Liver (tissue), 7 donors: ENCODE measurements at regions not wholly inside any gene's neighbourhood (a gene's known extent, or its start where the extent isn't known, plus 50 kb on each side); places are given as distances from the start of the nearest gene placed in this dataset.

Experiments
- DNase-seq: peaks from one replicate; pipeline ENCODE4 v3.0.0-alpha.2; 2017; ENCODE audit warnings: low spot score
- H3K27ac ChIP-seq, 2 donors: one replicate each; pipeline ENCODE4 v1.7.0; 2013; ENCODE audit warnings: inconsistent platforms in 2 of 2, low read length in 2 of 2, control low read depth in 1 of 2, low read depth in 1 of 2, mild to moderate bottlenecking in 1 of 2
- H3K27me3 ChIP-seq, 4 donors: one replicate each; pipeline versions ENCODE4 v1.6.1 to v1.7.0; 2013; ENCODE audit warnings: low read length in 3 of 4, inconsistent platforms in 1 of 4, mild to moderate bottlenecking in 1 of 4, moderate library complexity in 1 of 4; ENCODE audit not compliant: control insufficient read depth in 4 of 4, insufficient read depth in 4 of 4
- H3K36me3 ChIP-seq, 4 donors: one replicate each; pipeline versions ENCODE4 v1.6.1 to v1.7.0; 2013; ENCODE audit warnings: low read length in 3 of 4, mild to moderate bottlenecking in 3 of 4, low read depth in 1 of 4, moderate library complexity in 1 of 4; ENCODE audit not compliant: control insufficient read depth in 4 of 4, insufficient read depth in 3 of 4
- H3K4me1 ChIP-seq, 4 donors: one replicate each; pipeline versions ENCODE4 v1.6.1 to v1.7.0; 2013; ENCODE audit warnings: low read length in 3 of 4, mild to moderate bottlenecking in 3 of 4, moderate library complexity in 1 of 4; ENCODE audit not compliant: control insufficient read depth in 4 of 4, insufficient read depth in 4 of 4
- H3K4me3 ChIP-seq, 3 donors: one replicate each; pipeline versions ENCODE4 v1.6.1 to v1.7.0; 2013; ENCODE audit warnings: low read length in 3 of 3, control low read depth in 1 of 3, low read depth in 1 of 3, mild to moderate bottlenecking in 1 of 3
- H3K9ac ChIP-seq, 2 donors: one replicate each; pipeline ENCODE4 v1.7.0; 2013; ENCODE audit warnings: low read length in 2 of 2, mild to moderate bottlenecking in 2 of 2, moderate library complexity in 2 of 2, control low read depth in 1 of 2, low read depth in 1 of 2
- H3K9me3 ChIP-seq, 4 donors: one replicate each; pipeline versions ENCODE4 v1.6.1 to v1.7.0; 2013; ENCODE audit warnings: low read length in 3 of 4; ENCODE audit not compliant: control insufficient read depth in 4 of 4
- EGR1 ChIP-seq, 2 donors: IDR thresholded peaks; 2 replicates each; pipeline ENCODE4 v1.6.1; 2016 to 2018; ENCODE audit warnings: antibody characterized with exemption in 2 of 2, low read depth in 2 of 2
- HNF4A ChIP-seq, 2 donors: conservative IDR thresholded peaks; 2 replicates each; pipeline ENCODE4 v1.6.1; 2016; ENCODE audit warnings: antibody characterized with exemption in 2 of 2, mild to moderate bottlenecking in 2 of 2
- HNF4G ChIP-seq: IDR thresholded peaks from 2 replicates; pipeline ENCODE4 v1.6.1; 2016; ENCODE audit warnings: antibody characterized with exemption
- RAD21 ChIP-seq, 2 donors: IDR thresholded peaks; 2 replicates each; pipeline ENCODE4 v1.6.1; 2016; ENCODE audit warnings: antibody characterized with exemption in 2 of 2, mild to moderate bottlenecking in 2 of 2
- RXRA ChIP-seq, 2 donors: IDR thresholded peaks; 2 replicates each; pipeline ENCODE4 v1.6.1; 2017 to 2018; ENCODE audit warnings: antibody characterized with exemption in 2 of 2, mild to moderate bottlenecking in 1 of 2
- TAF1 ChIP-seq: conservative IDR thresholded peaks from 2 replicates; pipeline ENCODE4 v1.6.1; 2016; ENCODE audit warnings: antibody characterized with exemption, mild to moderate bottlenecking
- YY1 ChIP-seq: IDR thresholded peaks from 2 replicates; pipeline ENCODE4 v1.6.1; 2016; ENCODE audit warnings: antibody characterized with exemption, mild to moderate bottlenecking
- WGBS: extraction: QIAGEN DNeasy Blood & Tissue Kit; methylation state at CpG from one replicate; pipeline ENCODE4 v1.1.7; 2013; 5-methylcytosine and 5-hydroxymethylcytosine counted together
- TF ChIP-seq, protein P1 (sequence below): IDR thresholded peaks from 2 replicates; pipeline ENCODE4 v1.6.1; 2016; ENCODE audit warnings: antibody characterized with exemption
- donor health status: healthy.
- donor health status: healthy.
- donor health status: healthy.
- donor health status: healthy.

DNA sequence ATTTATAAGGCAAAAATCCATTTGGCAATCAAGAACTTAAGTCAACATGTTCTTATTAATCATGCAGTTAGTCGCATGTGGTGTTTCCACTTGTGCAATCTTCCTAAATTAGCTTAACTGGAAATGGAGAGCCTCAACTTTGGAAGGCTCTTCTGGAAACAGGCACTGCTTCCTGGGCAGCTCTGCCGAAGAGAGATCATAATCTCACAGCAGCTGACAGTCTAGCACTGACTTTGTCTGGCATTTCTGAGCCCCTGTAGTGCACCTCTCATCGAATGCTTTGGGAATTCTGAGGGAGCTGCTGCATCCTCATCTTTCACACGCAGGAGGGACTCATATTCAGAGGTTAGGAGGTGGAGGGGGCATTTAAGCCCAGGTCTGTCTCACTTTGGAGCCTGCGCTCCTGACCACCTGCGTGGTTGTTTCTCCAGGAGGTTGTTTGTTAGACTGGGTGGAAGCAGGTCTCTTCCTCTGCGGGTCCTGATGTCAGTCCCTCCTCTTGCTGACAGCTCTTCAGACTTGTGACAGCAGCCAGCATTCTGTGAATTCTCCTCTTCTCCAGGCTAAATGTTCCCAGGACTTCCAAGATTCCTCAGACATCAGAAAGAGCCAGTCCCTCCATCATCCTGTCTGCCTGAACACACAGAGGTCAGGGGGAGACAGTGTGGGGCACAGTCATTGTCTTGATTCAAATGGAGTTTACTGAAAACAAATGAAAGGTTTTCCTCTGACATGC lies 100.4 kb upstream of the GJB6 start:
- 62% methylated on average over 7 of the region's 7 CpGs for WGBS
- DNase-seq = no peak

GRCh38 chr13:20331949-20332348 lies 99.8 kb upstream of the GJB6 start:
- Histone ChIP-seq H3K27me3 (no peaks in the 10 kb centered on the region), H3K4me1 (no peaks in the 10 kb centered on the region), H3K9me3 (no peaks in the 10 kb centered on the region), H3K27ac (no peak overlapping the region), H3K36me3 (no peaks in the 10 kb centered on the region), H3K9ac (no peak overlapping the region), H3K4me3 (no peak overlapping the region)
- TF ChIP-seq EGR1 (IDR thresholded peaks at IDR 0.05; ENCODE audit: low read depth in 2 of 2) = no peak
- TF ChIP-seq, protein P1, sequence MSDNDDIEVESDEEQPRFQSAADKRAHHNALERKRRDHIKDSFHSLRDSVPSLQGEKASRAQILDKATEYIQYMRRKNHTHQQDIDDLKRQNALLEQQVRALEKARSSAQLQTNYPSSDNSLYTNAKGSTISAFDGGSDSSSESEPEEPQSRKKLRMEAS = no peak
- TF ChIP-seq YY1 = no peak
- no peak for TF ChIP-seq HNF4A (conservative IDR thresholded peaks at IDR 0.05)
- 82% methylated on average over 7 of the region's 7 CpGs for WGBS
- no peak for DNase-seq

More for the DNA sequence above, 100.4 kb upstream of the GJB6 start:
- no peaks in the 10 kb centered on the region for H3K36me3 ChIP-seq
- H3K9ac ChIP-seq = no peak overlapping the region
- no peaks in the 10 kb centered on the region for H3K9me3 ChIP-seq
- no peak overlapping the region for H3K27ac ChIP-seq
- H3K27me3 ChIP-seq = no peaks in the 10 kb centered on the region
- TF ChIP-seq RXRA (IDR thresholded peaks at IDR 0.05) = no peak
- TF ChIP-seq, protein P1 = no peak
- TF ChIP-seq TAF1 = no peak
- no peak for TF ChIP-seq YY1
- no peaks in the 10 kb centered on the region for H3K4me1 ChIP-seq
- H3K4me3 ChIP-seq = no peak overlapping the region

DNA sequence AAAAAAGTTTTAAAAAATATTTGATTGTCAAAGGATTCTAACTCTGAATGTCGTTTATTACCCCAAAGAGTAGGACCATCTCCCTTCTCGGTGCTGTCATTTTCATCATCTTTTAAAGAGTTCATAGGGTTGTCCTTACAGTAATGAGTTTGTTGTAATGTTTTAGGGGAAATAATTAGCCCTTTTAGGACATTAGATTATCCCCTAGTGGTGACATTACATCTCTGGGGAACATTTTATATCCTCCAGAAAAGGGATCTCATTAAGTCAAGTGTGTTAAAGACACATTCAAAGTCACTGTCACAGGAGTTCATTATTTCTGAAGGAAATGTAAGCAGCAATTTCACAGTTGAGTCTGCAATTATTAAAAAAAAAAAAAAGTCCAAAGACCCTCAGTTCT lies 99.3 kb upstream of the GJB6 start:
- no peak overlapping the region for H3K27ac ChIP-seq
- no peak overlapping the region for H3K9ac ChIP-seq
- H3K36me3 ChIP-seq = no peaks in the 10 kb centered on the region
- 74% methylated on average over 2 of the region's 2 CpGs for WGBS
- no peaks in the 10 kb centered on the region for H3K4me1 ChIP-seq
- no peaks in the 10 kb centered on the region for H3K9me3 ChIP-seq
- no peak overlapping the region for H3K4me3 ChIP-seq
- H3K27me3 ChIP-seq = no peaks in the 10 kb centered on the region
- no peak for DNase-seq
- TF ChIP-seq RAD21 (IDR thresholded peaks at IDR 0.05) (peak in 1 of 2 donors; percentile 26), HNF4G (no peak)

GRCh38 chr13:20326809-20327208 lies 94.7 kb upstream of the GJB6 start:
- Histone ChIP-seq H3K27ac (no peak overlapping the region), H3K4me3 (no peak overlapping the region), H3K4me1 (no peaks in the 10 kb centered on the region), H3K9ac (no peak overlapping the region), H3K27me3 (no peaks in the 10 kb centered on the region), H3K36me3 (no peaks in the 10 kb centered on the region), H3K9me3 (peaks cover 0 to 3% (median 0%) of the 10 kb centered on the region in 4 donors)
- no peak for DNase-seq
- WGBS = 66% methylated on average over 3 of the region's 3 CpGs
- TF ChIP-seq HNF4A (conservative IDR thresholded peaks at IDR 0.05) (peak in 1 of 2 donors; percentile 5), RAD21 (IDR thresholded peaks at IDR 0.05) (no peak)
